ENCODE measurements at regions not wholly inside any gene's neighbourhood (a gene's known extent, or its start where the extent isn't known, plus 50 kb on each side); places are given as distances from the start of the nearest gene placed in this dataset.
A peak's percentile ranks its signal among the peaks of the same experiment; 100 is the strongest.

DNA sequence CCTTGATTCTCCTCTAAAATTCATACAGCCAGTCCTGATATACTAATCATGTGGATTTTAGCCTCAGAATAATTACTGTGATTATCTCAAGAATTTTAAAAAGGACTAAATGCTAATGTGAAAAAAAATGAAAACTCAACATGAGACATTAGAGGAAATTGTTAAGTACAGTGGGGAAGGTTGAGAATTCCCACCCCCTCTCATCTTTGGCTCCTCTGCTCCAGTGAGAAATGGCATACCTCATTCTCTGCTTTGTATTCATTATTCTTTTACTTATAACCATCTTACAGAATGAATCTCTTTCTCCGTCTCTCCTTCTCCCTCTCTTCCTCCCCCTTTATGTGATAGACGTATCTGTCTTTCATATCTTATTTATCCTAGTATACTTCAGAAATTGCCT lies 70.9 kb downstream of the DIRAS3 start:
- Histone ChIP-seq H3K27ac (no peak overlapping the region), H3K36me3 (no peaks in the 10 kb centered on the region), H3K4me3 (no peak overlapping the region), H3K4me1 (peaks cover 0 to 2% of the 10 kb centered on the region in 2 donors), H3K27me3 (no peaks in the 10 kb centered on the region), H3K9me3 (no peaks in the 10 kb centered on the region)
- intact Hi-C loops (cut with DNase I) = no loop called here
- no peak for DNase-seq (ENCODE audit: low spot score in 2 of 2)
- TF ChIP-seq, protein P1, sequence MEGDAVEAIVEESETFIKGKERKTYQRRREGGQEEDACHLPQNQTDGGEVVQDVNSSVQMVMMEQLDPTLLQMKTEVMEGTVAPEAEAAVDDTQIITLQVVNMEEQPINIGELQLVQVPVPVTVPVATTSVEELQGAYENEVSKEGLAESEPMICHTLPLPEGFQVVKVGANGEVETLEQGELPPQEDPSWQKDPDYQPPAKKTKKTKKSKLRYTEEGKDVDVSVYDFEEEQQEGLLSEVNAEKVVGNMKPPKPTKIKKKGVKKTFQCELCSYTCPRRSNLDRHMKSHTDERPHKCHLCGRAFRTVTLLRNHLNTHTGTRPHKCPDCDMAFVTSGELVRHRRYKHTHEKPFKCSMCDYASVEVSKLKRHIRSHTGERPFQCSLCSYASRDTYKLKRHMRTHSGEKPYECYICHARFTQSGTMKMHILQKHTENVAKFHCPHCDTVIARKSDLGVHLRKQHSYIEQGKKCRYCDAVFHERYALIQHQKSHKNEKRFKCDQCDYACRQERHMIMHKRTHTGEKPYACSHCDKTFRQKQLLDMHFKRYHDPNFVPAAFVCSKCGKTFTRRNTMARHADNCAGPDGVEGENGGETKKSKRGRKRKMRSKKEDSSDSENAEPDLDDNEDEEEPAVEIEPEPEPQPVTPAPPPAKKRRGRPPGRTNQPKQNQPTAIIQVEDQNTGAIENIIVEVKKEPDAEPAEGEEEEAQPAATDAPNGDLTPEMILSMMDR (IDR thresholded peaks at IDR 0.05) = no peak

DNA sequence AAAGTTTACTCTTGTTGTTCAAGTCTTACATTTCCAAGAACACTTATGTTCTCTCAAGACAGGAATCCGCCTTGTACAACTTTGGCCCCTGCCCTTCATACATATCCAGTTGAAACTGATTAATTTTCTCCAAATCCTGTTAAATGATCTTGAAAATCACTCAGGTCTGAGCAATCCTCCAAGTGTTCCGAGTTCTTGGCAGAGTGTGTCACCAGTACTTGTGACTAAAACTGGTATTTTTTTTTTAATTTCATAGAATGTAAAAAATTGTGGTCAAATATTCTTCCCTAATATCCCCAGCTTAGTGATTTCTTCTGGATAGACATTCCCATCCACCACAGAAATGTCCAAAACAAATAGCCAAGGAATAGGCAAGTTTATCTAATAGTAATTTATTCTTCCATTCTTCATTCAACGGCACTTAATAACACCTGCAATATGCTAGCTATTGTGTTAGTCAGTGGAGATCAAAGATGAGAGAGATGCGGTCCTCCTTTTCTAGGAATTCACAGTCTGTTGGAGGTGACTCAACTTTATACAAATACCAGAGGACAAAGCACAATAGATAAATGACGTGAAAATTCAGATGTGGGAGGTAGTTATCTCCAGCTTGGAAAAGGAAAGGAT lies 71.4 kb downstream of the DIRAS3 start:
- Histone ChIP-seq H3K9me3 (no peaks in the 10 kb centered on the region), H3K4me3 (no peak overlapping the region), H3K27ac (no peak overlapping the region), H3K4me1 (peaks cover 0 to under 1% of the 10 kb centered on the region in 2 donors), H3K27me3 (no peaks in the 10 kb centered on the region), H3K36me3 (no peaks in the 10 kb centered on the region)
- intact Hi-C loops (cut with DNase I) = no loop called here
- TF ChIP-seq, protein P1 (IDR thresholded peaks at IDR 0.05) = no peak
- DNase-seq (ENCODE audit: low spot score in 2 of 2) = no peak

DNA sequence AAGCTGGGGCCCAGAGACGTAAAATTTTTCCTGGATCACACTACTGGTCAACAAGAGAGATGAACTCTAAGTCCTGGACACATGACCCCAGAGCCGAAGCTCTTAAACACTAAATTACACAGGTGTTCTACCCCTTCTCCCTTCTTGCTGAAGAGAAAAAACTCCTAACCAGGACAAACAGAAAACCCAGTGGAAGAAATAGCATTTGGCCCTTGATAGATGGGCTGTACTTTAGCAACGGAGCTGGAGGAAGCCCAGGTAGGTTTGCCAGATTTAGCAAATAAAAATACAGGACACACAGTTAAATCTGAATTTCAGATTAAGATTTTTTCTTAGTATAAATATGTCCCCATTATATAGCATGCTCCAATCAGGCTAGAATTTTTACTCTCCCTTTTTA lies 72.7 kb downstream of the DIRAS3 start:
- Histone ChIP-seq H3K36me3 (no peaks in the 10 kb centered on the region), H3K9me3 (no peaks in the 10 kb centered on the region), H3K27ac (peak overlapping the region in 1 of 2 donors; percentile 2), H3K4me3 (no peak overlapping the region), H3K4me1 (no peaks in the 10 kb centered on the region), H3K27me3 (no peaks in the 10 kb centered on the region)
- intact Hi-C loops (cut with DNase I) = no loop called here
- DNase-seq (ENCODE audit: low spot score in 2 of 2) = no peak
- TF ChIP-seq, protein P1 (IDR thresholded peaks at IDR 0.05) = no peak

DNA sequence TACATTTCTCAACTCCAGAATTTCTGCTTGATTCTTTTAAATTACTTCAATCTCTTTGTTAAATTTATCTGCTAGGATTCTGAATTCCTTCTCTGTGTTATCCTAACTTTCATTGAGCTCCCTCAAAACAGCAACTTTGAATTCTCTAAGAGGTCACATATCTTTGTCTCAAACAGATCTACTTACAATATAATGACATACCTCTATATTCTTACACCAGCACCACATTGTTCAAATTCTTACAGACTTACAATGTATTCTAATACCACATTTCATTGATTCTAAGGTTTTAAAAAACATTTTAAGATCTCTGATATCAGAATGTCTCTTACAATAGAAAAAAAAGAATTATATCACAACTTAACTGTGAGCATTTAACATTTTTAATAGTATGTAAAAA lies 77.4 kb downstream of the DIRAS3 start:
- no peaks in the 10 kb centered on the region for H3K9me3 ChIP-seq
- intact Hi-C loops (cut with DNase I) = no loop called here
- H3K36me3 ChIP-seq = no peaks in the 10 kb centered on the region
- H3K27ac ChIP-seq = no peak overlapping the region
- H3K4me3 ChIP-seq = no peak overlapping the region
- TF ChIP-seq, protein P1 (IDR thresholded peaks at IDR 0.05) = no peak
- no peak for DNase-seq (ENCODE audit: low spot score in 2 of 2)
- H3K27me3 ChIP-seq = no peaks in the 10 kb centered on the region
- H3K4me1 ChIP-seq = no peaks in the 10 kb centered on the region

DNA sequence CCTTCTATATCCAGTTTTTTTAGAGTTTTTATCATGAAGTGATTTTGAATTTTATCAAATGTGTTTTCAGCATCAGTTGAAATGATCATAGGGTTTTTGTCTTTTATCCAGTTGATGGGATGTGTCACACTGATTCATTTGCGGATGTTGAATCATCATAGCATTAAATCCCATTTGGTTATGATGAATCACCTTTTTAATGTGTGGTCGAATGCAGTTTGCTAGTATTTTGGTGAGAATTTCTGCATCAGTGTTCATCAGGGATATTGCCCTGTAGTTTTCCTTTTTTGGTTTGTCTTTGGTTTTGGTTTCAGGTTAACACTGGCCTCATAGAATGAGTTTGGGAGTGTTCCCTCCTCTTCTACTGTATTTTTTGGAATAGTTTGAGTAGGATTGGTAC lies 80.3 kb downstream of the DIRAS3 start:
- TF ChIP-seq, protein P1 (IDR thresholded peaks at IDR 0.05) = no peak
- DNase-seq (ENCODE audit: low spot score in 2 of 2) = no peak
- Histone ChIP-seq H3K36me3 (no peaks in the 10 kb centered on the region), H3K9me3 (no peaks in the 10 kb centered on the region), H3K4me3 (no peak overlapping the region), H3K27ac (no peak overlapping the region), H3K27me3 (no peaks in the 10 kb centered on the region), H3K4me1 (no peaks in the 10 kb centered on the region)
- intact Hi-C loops (cut with DNase I) = no loop called here

DNA sequence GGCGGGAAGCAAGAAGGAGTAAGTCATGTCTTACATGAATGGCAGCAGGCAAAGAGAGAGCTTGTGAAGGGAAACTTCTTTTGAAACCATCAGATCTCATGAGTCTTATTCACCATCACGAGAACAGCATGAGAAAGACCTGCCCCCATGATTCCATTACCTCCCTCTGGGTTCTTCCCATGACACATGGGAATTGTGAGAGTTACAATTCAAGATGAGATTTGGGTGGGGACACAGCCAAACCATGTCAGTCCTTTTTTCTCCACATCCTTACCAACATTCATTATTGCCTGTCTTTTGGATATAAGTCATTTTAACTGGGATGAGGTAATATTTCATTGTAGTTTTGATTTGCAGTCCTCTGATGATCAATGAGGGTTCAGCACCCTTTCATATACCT lies 81.0 kb downstream of the DIRAS3 start:
- Histone ChIP-seq H3K27me3 (no peaks in the 10 kb centered on the region), H3K4me1 (no peaks in the 10 kb centered on the region), H3K36me3 (no peaks in the 10 kb centered on the region), H3K4me3 (no peak overlapping the region), H3K9me3 (no peaks in the 10 kb centered on the region), H3K27ac (no peak overlapping the region)
- TF ChIP-seq, protein P1 (IDR thresholded peaks at IDR 0.05) = no peak
- intact Hi-C loops (cut with DNase I) = no loop called here
- DNase-seq (ENCODE audit: low spot score in 2 of 2) = no peak

Data from ascending aorta (tissue), 2 donors.